GM19467 (cell line): ENCODE measurements at regions not wholly inside any gene's neighbourhood (a gene's known extent, or its start where the extent isn't known, plus 50 kb on each side); places are given as distances from the start of the nearest gene placed in this dataset.
"Not testable (repeated sequence)": the region's sequence is repeated elsewhere in the genome, so short reads cannot be mapped to it uniquely, and the experiment has no call there.

Experiments used
- ATAC-seq: cut with Tn5 transposase; IDR thresholded peaks from one replicate; pipeline ENCODE4 v1.9.1; 2021; ENCODE audit warnings: mild to moderate bottlenecking, moderate library complexity; ENCODE audit not compliant: unreplicated experiment

GRCh38 chr4:123025398-123025797, 103.0 kb upstream of the NUDT6 start:
- no peak for ATAC-seq

GRCh38 chr4:123026015-123026414, 103.6 kb upstream of the NUDT6 start:
- not testable (repeated sequence) for ATAC-seq

- no peak for ATAC-seq
Observed at GRCh38 chr4:123031664-123032063, 109.3 kb upstream of the NUDT6 start.

- no peak for ATAC-seq
Observed at GRCh38 chr4:123034023-123034422, 111.6 kb upstream of the NUDT6 start.

- ATAC-seq = no peak
Observed at GRCh38 chr4:123035239-123035638, 112.8 kb upstream of the NUDT6 start.

- no peak for ATAC-seq
Observed at GRCh38 chr4:123037804-123038203, 115.4 kb upstream of the NUDT6 start.

- no peak for ATAC-seq
Observed at GRCh38 chr4:123042095-123042494, 119.7 kb upstream of the NUDT6 start.

- no peak for ATAC-seq
Observed at GRCh38 chr4:123043013-123043412, 120.6 kb upstream of the NUDT6 start.

GRCh38 chr4:123043793-123044425, 121.5 kb upstream of the NUDT6 start:
- ATAC-seq = no peak

GRCh38 chr4:123046096-123046495, 123.7 kb upstream of the NUDT6 start:
- no peak for ATAC-seq

- ATAC-seq = no peak
Observed at GRCh38 chr4:123050018-123050417, 127.6 kb upstream of the NUDT6 start.

- ATAC-seq = no peak
Observed at GRCh38 chr4:123052007-123052406, 129.6 kb upstream of the NUDT6 start.

- ATAC-seq = no peak
Observed at GRCh38 chr4:123055943-123056342, 133.5 kb upstream of the NUDT6 start.

- no peak for ATAC-seq
Observed at GRCh38 chr4:123060039-123060770, 137.8 kb upstream of the NUDT6 start.

- no peak for ATAC-seq
Observed at GRCh38 chr4:123064390-123064789, 142.0 kb upstream of the NUDT6 start.

GRCh38 chr4:123068081-123068480, 145.7 kb upstream of the NUDT6 start:
- ATAC-seq = no peak

GRCh38 chr4:123072060-123072459, 149.7 kb upstream of the NUDT6 start:
- ATAC-seq = no peak

- no peak for ATAC-seq
Observed at GRCh38 chr4:123073650-123074049, 151.3 kb upstream of the NUDT6 start.

GRCh38 chr4:123077330-123077729, 154.9 kb upstream of the NUDT6 start:
- no peak for ATAC-seq

GRCh38 chr4:123081971-123082370, 159.6 kb upstream of the NUDT6 start:
- ATAC-seq = no peak

- no peak for ATAC-seq
Observed at GRCh38 chr4:123083646-123084045, 161.2 kb upstream of the NUDT6 start.

- no peak for ATAC-seq
Observed at GRCh38 chr4:123088501-123088900, 166.1 kb upstream of the NUDT6 start.

GRCh38 chr4:123090886-123091285, 168.5 kb upstream of the NUDT6 start:
- ATAC-seq = no peak
